Esophagus muscularis mucosa (tissue), 4 donors: ENCODE measurements at regions not wholly inside any gene's neighbourhood (a gene's known extent, or its start where the extent isn't known, plus 50 kb on each side); places are given as distances from the start of the nearest gene placed in this dataset.

Experiments
- DNase-seq: peaks from one replicate; pipeline ENCODE4 v3.0.0-alpha.2; 2017; ENCODE audit errors: extremely low spot score
- H3K27ac ChIP-seq, 4 donors: fragments of 200-600 bp; sonication (generic); replicated peaks in 1 of 4; 1 replicate in 3 of 4; 2 replicates in 1 of 4; pipeline ENCODE4 v1.5.1; 2016 to 2019; ENCODE audit warnings: mild to moderate bottlenecking in 1 of 4
- H3K27me3 ChIP-seq, 4 donors: fragments of 200-600 bp; sonication (generic); one replicate each; pipeline versions ENCODE4 v1.5.1 to v1.6.0; 2016 to 2019
- H3K36me3 ChIP-seq, 4 donors: fragments of 200-600 bp; sonication (generic); one replicate each; pipeline ENCODE4 v1.5.1; 2016 to 2019
- H3K4me1 ChIP-seq, 4 donors: fragments of 200-600 bp; sonication (generic); one replicate each; pipeline ENCODE4 v1.5.1; 2016 to 2019
- H3K4me3 ChIP-seq, 4 donors: fragments of 200-600 bp; sonication (generic); 1 replicate in 2 of 4; 2 replicates in 2 of 4; pipeline ENCODE4 v1.5.1; 2016 to 2019; ENCODE audit warnings: mild to moderate bottlenecking in 4 of 4, moderate library complexity in 1 of 4
- H3K9me3 ChIP-seq, 4 donors: fragments of 200-600 bp; sonication (generic); 1 replicate in 3 of 4; 2 replicates in 1 of 4; pipeline ENCODE4 v1.5.1; 2016 to 2019
- EP300 ChIP-seq: sonication (generic); formaldehyde crosslinking; IDR thresholded peaks from one replicate; pipeline ENCODE4 v1.6.1; 2017; ENCODE audit warnings: antibody characterized with exemption
- POLR2A ChIP-seq: fragments of 450-650 bp; IDR thresholded peaks from one replicate; pipeline ENCODE4 v1.6.1; 2017; ENCODE audit warnings: antibody characterized with exemption, moderate library complexity, mild to moderate bottlenecking, low read depth
- POLR2AphosphoS5 ChIP-seq, 2 donors: sonication (generic); formaldehyde crosslinking; IDR thresholded peaks; one replicate each; pipeline ENCODE4 v1.6.1; 2017; ENCODE audit warnings: antibody characterized with exemption in 2 of 2
- WGBS: methylation state at CpG from one replicate; pipeline ENCODE4 v1.1.5; 2018; 5-methylcytosine and 5-hydroxymethylcytosine counted together
- intact Hi-C: fragments of 100-400 bp; cut with DNase I; formaldehyde crosslinking; loops from one replicate; pipeline ENCODE4 v1.15.1; 2023
- TF ChIP-seq, protein P1 (sequence below), 3 experiments: fragments of 200-600 bp in 2 of 3; fragments of 450-650 bp in 1 of 3; sonication (generic) in 2 of 3; IDR thresholded peaks; one replicate each; pipeline ENCODE4 v1.5.1; 2017 to 2019; ENCODE audit warnings: antibody characterized with exemption in 3 of 3, mild to moderate bottlenecking in 2 of 3, moderate library complexity in 1 of 3

DNA sequence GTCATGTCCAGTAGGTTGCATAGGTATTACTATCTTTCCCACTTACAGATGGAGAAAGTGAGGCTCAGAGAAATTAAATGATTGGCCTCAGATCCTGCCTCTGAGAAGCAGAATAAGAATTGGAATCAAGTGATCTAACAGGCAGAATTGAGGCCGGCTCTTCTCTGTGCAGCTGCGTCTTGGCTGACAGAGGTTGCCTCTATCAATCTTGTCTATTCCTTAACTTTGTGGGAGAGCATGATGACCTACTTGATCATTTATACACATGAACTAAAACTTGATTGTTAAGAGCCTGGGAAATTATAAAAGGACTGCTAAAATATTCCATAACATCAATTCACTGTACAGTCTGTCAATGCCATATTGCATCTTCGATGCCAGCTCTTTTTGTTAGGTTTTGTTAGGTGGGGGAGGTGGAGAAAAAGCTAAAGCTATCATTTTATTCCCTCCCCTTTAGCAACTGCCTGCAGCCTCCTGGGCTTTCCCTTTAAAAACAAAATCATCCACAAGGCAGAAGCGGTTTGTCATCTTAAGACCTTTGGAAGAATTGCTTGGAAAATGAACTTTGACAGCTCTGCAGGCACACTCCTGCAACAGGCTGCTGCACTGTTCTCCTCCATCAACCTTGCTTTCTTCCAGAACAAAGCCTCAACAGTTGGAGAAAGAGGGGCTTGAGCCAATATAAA is 247.4 kb downstream of the SMARCA2 start:
- H3K9me3 ChIP-seq, result no peaks in the 10 kb centered on the region
- peaks cover 0 to 4% (median 0%) of the 10 kb centered on the region in 4 donors for H3K27me3 ChIP-seq
- whole genome bisulfite sequencing, result 27% methylated on average over 4 of the region's 4 CpGs
- DNase-seq, result no peak
- intact Hi-C loops, result no loop called here
- peaks cover 3 to 31% (median 26%) of the 10 kb centered on the region in 4 donors for H3K4me1 ChIP-seq
- no peaks in the 10 kb centered on the region for H3K36me3 ChIP-seq
- no peak overlapping the region for H3K4me3 ChIP-seq
- TF ChIP-seq POLR2AphosphoS5 (IDR thresholded peaks at IDR 0.05) (no peak), POLR2A (no peak), EP300 (no peak)
- TF ChIP-seq, protein P1, sequence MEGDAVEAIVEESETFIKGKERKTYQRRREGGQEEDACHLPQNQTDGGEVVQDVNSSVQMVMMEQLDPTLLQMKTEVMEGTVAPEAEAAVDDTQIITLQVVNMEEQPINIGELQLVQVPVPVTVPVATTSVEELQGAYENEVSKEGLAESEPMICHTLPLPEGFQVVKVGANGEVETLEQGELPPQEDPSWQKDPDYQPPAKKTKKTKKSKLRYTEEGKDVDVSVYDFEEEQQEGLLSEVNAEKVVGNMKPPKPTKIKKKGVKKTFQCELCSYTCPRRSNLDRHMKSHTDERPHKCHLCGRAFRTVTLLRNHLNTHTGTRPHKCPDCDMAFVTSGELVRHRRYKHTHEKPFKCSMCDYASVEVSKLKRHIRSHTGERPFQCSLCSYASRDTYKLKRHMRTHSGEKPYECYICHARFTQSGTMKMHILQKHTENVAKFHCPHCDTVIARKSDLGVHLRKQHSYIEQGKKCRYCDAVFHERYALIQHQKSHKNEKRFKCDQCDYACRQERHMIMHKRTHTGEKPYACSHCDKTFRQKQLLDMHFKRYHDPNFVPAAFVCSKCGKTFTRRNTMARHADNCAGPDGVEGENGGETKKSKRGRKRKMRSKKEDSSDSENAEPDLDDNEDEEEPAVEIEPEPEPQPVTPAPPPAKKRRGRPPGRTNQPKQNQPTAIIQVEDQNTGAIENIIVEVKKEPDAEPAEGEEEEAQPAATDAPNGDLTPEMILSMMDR (IDR thresholded peaks at IDR 0.05), result no peak
- H3K27ac ChIP-seq, result no peak overlapping the region

DNA sequence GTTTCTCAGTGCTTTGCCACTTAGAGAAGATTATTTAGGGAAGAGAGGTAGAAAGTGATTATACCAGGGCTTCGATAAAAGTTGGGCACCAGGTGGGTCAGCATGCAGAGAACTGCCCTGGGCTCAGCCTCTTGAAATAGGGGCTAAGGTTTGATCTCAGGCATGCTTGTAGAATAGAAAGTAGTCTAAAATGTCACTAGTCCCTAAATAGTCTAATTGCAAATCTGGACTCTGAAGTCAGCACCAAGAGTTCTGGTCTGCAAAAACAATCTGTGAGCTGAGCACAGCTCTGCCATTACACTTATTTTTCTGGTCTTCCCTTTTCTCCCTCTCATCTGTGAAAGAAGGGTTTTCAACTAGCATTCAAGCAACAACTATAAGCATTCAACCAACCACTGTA is 248.0 kb downstream of the SMARCA2 start:
- H3K27ac ChIP-seq, result no peak overlapping the region
- H3K27me3 ChIP-seq, result peaks cover 0 to 4% (median 0%) of the 10 kb centered on the region in 4 donors
- intact Hi-C loops, result no loop called here
- no peak overlapping the region for H3K4me3 ChIP-seq
- H3K4me1 ChIP-seq, result peaks cover 5 to 36% (median 30%) of the 10 kb centered on the region in 4 donors
- no peak for DNase-seq
- TF ChIP-seq EP300 (no peak), POLR2AphosphoS5 (IDR thresholded peaks at IDR 0.05) (no peak), POLR2A (no peak)
- TF ChIP-seq, protein P1 (IDR thresholded peaks at IDR 0.05), result no peak
- 38% methylated on average over 1 of the region's 1 CpG for WGBS
- H3K36me3 ChIP-seq, result no peaks in the 10 kb centered on the region
- H3K9me3 ChIP-seq, result no peaks in the 10 kb centered on the region

DNA sequence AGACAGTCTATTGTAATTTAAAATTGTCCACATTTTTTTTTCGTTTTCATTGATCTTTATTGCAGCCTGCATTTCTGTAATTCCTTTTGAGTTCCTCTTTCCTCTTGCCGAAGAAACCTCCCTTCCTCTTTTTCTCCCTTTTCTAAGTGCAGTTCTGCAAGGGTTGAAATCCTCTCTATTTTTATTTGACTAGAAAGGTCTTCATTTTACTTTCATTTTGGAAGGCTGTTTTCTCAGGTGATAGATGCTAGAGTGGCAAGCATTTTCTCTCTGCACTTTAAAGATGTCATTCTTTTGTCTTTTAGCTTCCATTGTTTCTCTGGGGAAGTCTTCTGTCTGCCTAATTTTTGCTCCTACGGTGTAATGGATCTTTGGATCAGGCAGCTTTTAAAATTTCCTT is 248.5 kb downstream of the SMARCA2 start:
- peaks cover 0 to 4% (median 0%) of the 10 kb centered on the region in 4 donors for H3K27me3 ChIP-seq
- no peak for TF ChIP-seq POLR2A
- no peak for TF ChIP-seq POLR2AphosphoS5 (IDR thresholded peaks at IDR 0.05)
- intact Hi-C loops, result no loop called here

DNA sequence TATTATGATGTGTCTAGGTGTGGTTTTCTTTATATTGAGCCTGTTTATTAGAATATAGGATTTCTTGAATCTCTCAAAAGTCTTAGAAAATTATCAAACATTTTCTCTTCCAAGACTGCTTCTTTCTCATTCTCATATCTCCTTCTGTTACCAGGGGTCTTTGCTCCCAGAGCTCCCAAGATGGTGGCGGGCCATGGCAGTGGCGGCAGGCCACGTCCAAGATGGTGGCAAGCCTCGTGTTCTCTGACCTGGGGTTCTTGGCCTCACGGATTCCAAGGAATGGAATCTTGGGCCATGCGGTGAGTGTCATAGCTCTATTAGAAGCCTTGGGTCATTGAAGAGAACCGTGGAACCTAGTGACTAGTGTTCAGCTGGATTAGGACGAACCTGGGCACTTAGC is 248.9 kb downstream of the SMARCA2 start:
- H3K27me3 ChIP-seq, result peaks cover 0 to 4% (median 0%) of the 10 kb centered on the region in 4 donors
- no peak overlapping the region for H3K4me3 ChIP-seq
- no peak overlapping the region for H3K27ac ChIP-seq
- WGBS, result 95% methylated on average over 8 of the region's 8 CpGs
- no peak for DNase-seq
- intact Hi-C loops, result no loop called here
- H3K9me3 ChIP-seq, result no peaks in the 10 kb centered on the region
- no peaks in the 10 kb centered on the region for H3K36me3 ChIP-seq
- TF ChIP-seq EP300 (no peak), POLR2AphosphoS5 (IDR thresholded peaks at IDR 0.05) (no peak), POLR2A (no peak)
- TF ChIP-seq, protein P1 (IDR thresholded peaks at IDR 0.05), result no peak
- H3K4me1 ChIP-seq, result peaks cover 5 to 36% (median 30%) of the 10 kb centered on the region in 4 donors

More for the DNA sequence above, 248.5 kb downstream of the SMARCA2 start:
- Histone ChIP-seq H3K4me3 (no peak overlapping the region), H3K36me3 (no peaks in the 10 kb centered on the region), H3K27ac (no peak overlapping the region), H3K4me1 (peaks cover 5 to 36% (median 30%) of the 10 kb centered on the region in 4 donors), H3K9me3 (no peaks in the 10 kb centered on the region)
- DNase-seq, result no peak
- WGBS, result 59% methylated on average over 3 of the region's 3 CpGs

DNA sequence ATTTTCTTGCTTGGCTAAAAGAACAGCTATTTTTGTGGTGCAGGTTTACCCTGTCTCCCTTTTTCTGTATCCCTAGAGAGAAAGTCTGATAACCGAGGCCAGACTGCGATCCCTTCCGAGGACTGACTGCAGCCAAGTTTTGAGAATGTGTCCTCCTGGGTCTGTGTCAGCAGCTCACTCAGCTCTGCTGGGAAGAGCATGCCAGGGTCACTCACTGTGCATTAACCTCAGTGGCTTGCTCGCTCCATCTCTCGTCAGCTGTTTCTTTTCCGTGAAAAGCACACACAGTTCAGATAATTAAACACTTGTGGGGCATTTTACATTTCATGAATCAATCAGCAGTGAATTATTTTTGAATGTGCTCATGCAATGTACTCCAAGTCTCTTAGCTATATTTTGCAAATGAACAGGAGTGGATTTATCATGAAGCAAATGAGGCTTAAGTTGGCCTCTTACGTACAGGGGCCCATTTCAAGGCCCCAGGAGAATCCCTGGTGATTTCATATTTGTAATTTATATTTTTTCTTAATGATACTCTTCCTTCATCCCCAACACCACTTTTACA is 252.1 kb downstream of the SMARCA2 start:
- WGBS, result 40% methylated on average over 7 of the region's 7 CpGs
- Histone ChIP-seq H3K9me3 (no peaks in the 10 kb centered on the region), H3K36me3 (no peaks in the 10 kb centered on the region), H3K27ac (peak overlapping the region in 2 of 4 donors; percentile 15 to 64), H3K27me3 (peaks cover 0 to 4% (median 0%) of the 10 kb centered on the region in 4 donors), H3K4me3 (no peak overlapping the region), H3K4me1 (peaks cover 5 to 25% (median 22%) of the 10 kb centered on the region in 4 donors)
- DNase-seq, result no peak
- TF ChIP-seq, protein P1 (IDR thresholded peaks at IDR 0.05), result no peak
- no peak for TF ChIP-seq EP300
- no peak for TF ChIP-seq POLR2A
- TF ChIP-seq POLR2AphosphoS5 (IDR thresholded peaks at IDR 0.05), result no peak
- intact Hi-C loops, result no loop called here
